ENCODE measurements at regions not wholly inside any gene's neighbourhood (a gene's known extent, or its start where the extent isn't known, plus 50 kb on each side); places are given as distances from the start of the nearest gene placed in this dataset.

DNA sequence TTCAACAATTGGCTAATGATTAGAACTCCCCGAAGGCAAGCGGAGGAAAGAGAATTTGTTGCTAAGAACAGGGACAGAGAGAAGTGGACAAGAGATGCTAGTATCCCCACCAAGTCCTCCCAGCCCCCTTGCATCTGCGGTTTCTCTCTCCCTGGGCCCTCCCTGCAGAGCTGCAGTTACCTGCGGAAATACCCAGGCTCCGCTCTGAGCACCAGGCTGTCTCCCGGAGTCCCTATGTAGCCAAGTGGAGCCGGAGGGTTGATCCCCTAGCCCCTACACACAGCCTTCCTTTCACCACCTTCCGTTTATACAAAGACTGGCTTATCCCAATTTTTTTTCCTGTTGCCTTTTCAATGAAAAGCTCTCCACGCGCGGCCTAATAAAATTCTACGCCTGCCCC is 834.4 kb downstream of the KCNJ2 start:
- CTCF ChIA-PET, result no interaction called here

More for the DNA sequence above, 834.4 kb downstream of the KCNJ2 start:
- Histone ChIP-seq H3K9me1 (ENCODE audit: insufficient read depth, low read length) (no peaks in the 10 kb centered on the region), H3K79me1 (ENCODE audit: low read depth in 1 of 2, low read length in 2 of 2) (no peaks in the 10 kb centered on the region), H2BK5ac (ENCODE audit: low read depth, low read length, poor library complexity, severe bottlenecking) (no peak overlapping the region), H2AFZ (replicated peaks; ENCODE audit: low read length, poor library complexity) (no peak overlapping the region), H4K8ac (ENCODE audit: low read depth in 2 of 2, low read length in 2 of 2) (no peak overlapping the region), H3K36me3 (ENCODE audit: control insufficient read depth, insufficient read depth, low read length) (no peaks in the 10 kb centered on the region), H4K20me1 (ENCODE audit: insufficient read depth, low read length) (no peaks in the 10 kb centered on the region), H2BK120ac (ENCODE audit: low read depth, low read length) (no peak overlapping the region), H3K27ac (ENCODE audit: insufficient read depth, low read length) (no peak overlapping the region), H3K4ac (ENCODE audit: low read depth, low read length) (no peak overlapping the region), H3K4me2 (ENCODE audit: low read depth, low read length) (no peak overlapping the region), H3K27me3 (ENCODE audit: control insufficient read depth, insufficient read depth, low read length) (no peaks in the 10 kb centered on the region), H2AK9ac (replicated peaks; ENCODE audit: low read depth, low read length, poor library complexity) (no peak overlapping the region), H4K91ac (ENCODE audit: insufficient read depth, low read depth, low read length) (no peak overlapping the region), H2AK5ac (ENCODE audit: low read depth, low read length) (no peak overlapping the region), H3K4me1 (ENCODE audit: control insufficient read depth, insufficient read depth, low read length) (no peaks in the 10 kb centered on the region), H3K56ac (ENCODE audit: extremely low read depth, insufficient read depth, low read length) (no peak overlapping the region), H2BK20ac (ENCODE audit: low read depth, low read length) (no peak overlapping the region), H3K4me3 (ENCODE audit: insufficient read depth, low read depth, low read length) (no peak overlapping the region), H3K23ac (ENCODE audit: low read depth, low read length) (no peak overlapping the region), H3K9ac (ENCODE audit: low read depth, low read length) (no peak overlapping the region), H3K14ac (replicated peaks; ENCODE audit: low read depth, low read length) (no peak overlapping the region), H2BK15ac (ENCODE audit: low read depth, low read length) (no peak overlapping the region), H3K18ac (ENCODE audit: low read depth, low read length) (no peak overlapping the region), H4K5ac (ENCODE audit: low read depth, low read length) (no peak overlapping the region), H3K9me3 (ENCODE audit: control insufficient read depth, insufficient read depth, low read length) (no peaks in the 10 kb centered on the region)
- POLR2A ChIA-PET (ENCODE audit: unreplicated experiment), result no interaction called here
- dilution Hi-C loops (cut with HindIII; ENCODE audit: low sequenced_read_pairs, unreplicated experiment), result no loop called here
- BruUV-seq (replicated peaks), result no TSS peak
- TF ChIP-seq MAFK (IDR thresholded peaks at IDR 0.05; ENCODE audit: low read depth, low read length) (no peak), CEBPB (IDR thresholded peaks at IDR 0.05; ENCODE audit: low read depth, low read length) (no peak), RFX5 (IDR thresholded peaks at IDR 0.05; ENCODE audit: low read depth, low read length) (no peak), RAD21 (IDR thresholded peaks at IDR 0.05; ENCODE audit: low read length) (no peak), MAZ (IDR thresholded peaks at IDR 0.05; ENCODE audit: borderline replicate concordance, low read depth, low read length) (no peak), FOS (IDR thresholded peaks at IDR 0.05; ENCODE audit: low read depth, low read length) (no peak), CHD1 (IDR thresholded peaks at IDR 0.05; ENCODE audit: low read depth, low read length) (no peak), NFE2L2 (IDR thresholded peaks at IDR 0.05; ENCODE audit: low read depth, low read length) (no peak), BHLHE40 (IDR thresholded peaks at IDR 0.05; ENCODE audit: low read depth, low read length) (no peak)
- TF ChIP-seq, protein P1, sequence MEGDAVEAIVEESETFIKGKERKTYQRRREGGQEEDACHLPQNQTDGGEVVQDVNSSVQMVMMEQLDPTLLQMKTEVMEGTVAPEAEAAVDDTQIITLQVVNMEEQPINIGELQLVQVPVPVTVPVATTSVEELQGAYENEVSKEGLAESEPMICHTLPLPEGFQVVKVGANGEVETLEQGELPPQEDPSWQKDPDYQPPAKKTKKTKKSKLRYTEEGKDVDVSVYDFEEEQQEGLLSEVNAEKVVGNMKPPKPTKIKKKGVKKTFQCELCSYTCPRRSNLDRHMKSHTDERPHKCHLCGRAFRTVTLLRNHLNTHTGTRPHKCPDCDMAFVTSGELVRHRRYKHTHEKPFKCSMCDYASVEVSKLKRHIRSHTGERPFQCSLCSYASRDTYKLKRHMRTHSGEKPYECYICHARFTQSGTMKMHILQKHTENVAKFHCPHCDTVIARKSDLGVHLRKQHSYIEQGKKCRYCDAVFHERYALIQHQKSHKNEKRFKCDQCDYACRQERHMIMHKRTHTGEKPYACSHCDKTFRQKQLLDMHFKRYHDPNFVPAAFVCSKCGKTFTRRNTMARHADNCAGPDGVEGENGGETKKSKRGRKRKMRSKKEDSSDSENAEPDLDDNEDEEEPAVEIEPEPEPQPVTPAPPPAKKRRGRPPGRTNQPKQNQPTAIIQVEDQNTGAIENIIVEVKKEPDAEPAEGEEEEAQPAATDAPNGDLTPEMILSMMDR (conservative IDR thresholded peaks at IDR 0.05; ENCODE audit: low read depth, low read length), result no peak
- TF ChIP-seq, protein P2, sequence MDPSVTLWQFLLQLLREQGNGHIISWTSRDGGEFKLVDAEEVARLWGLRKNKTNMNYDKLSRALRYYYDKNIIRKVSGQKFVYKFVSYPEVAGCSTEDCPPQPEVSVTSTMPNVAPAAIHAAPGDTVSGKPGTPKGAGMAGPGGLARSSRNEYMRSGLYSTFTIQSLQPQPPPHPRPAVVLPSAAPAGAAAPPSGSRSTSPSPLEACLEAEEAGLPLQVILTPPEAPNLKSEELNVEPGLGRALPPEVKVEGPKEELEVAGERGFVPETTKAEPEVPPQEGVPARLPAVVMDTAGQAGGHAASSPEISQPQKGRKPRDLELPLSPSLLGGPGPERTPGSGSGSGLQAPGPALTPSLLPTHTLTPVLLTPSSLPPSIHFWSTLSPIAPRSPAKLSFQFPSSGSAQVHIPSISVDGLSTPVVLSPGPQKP (IDR thresholded peaks at IDR 0.05; ENCODE audit: borderline replicate concordance, low read depth, low read length), result no peak
- DNase-seq (no peak), ATAC-seq (ENCODE audit: low read depth) (no peak)
- no CpG with 5 or more reads among the region's 12 CpGs for WGBS, 2 experiments (ENCODE audit: extremely low coverage in 2 of 2, insufficient read length in 1 of 2)
- in situ Hi-C loops (cut with MboI; ENCODE audit: low sequenced_read_pairs), result no loop called here
- intact Hi-C loops (cut with micrococcal nuclease), result no loop called here

Data from IMR-90 (cell line).